A172 (cell line): ENCODE measurements at regions not wholly inside any gene's neighbourhood (a gene's known extent, or its start where the extent isn't known, plus 50 kb on each side); places are given as distances from the start of the nearest gene placed in this dataset.
A peak's percentile ranks its signal among the peaks of the same experiment; 100 is the strongest.
"Not testable (repeated sequence)": the region's sequence is repeated elsewhere in the genome, so short reads cannot be mapped to it uniquely, and the experiment has no call there.

Experiments used
- DNase-seq: peaks from one replicate; pipeline ENCODE4 v3.0.0-alpha.2; 2015; ENCODE audit warnings: low spot score

DNA sequence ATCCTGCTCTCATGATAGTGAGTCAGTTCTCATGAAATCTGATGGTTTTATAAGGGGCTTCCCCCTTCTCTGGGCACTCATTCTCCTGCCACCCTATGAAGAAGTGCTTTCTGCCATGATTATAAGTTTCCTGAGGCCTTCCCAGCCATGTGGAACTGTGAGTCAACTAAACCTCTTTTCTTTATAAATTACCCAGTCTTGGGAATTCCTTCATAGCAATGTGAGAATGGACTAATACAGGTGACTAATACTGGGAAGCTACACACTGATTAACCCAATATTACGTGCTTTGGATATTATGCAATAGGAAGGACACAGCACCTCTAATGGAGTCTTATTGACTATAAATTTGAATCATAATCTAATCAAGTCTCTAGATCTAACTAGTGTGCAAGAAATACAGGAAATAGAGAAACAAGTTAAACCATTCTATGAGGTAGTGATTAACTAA lies 107.2 kb upstream of the ETAA1 start:
- peak; percentile 86 for DNase-seq

DNA sequence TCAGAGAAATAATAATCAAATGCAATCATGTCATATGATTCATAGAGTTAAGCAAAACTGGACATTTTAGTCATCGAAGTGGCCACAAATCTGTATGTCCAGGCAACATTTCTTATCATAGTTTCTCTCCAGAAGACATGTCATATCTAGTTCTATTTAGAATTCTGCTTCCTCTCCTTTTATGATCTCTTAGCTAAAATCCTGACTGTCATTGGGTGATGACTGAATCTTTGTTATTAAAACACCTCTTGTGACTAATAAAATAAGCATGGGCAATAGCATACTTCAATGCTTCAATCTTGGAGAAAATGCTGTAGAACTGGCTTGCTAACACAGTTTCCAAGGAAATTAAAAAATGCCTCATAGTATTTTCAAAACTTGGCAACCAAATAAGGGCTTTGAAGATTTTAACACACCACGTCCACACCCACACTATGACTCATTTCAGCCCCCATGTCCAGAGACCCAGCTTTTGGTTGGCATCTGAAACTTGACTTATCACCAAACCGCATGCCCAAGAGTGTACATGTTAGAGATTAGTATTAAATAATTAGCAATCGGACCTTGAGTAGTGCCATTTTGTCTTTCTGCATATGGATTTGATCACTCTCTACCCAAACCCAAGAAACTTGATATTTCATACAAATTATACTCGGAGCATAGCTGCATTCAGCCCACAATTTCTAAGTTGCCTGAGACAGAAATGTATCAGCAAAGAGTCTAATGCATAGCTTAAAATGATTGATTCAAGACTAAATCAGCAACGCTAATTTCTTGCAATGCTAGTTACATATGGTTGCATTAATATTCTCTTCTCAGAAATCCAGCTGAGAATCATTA lies 106.5 kb upstream of the ETAA1 start:
- peak; percentile 89 for DNase-seq

DNA sequence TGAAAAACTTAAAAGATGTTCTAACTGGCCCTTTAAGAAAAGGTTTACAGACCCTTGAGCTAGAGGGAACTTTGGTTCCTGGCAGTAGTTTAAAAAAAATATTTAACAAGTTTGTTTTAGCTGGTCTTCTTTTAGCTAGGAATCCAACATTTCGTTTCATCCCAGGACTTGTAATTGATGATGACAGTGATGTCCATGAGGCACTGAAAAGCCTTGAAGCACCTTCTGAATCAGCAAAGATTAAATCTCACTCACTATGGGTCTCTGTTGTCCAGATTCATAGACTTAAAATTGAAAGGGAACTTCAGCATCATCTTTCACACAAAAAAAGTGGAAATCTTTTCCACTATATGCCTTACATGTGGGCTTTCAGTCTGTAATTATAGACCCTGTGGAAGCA lies 102.9 kb upstream of the ETAA1 start:
- DNase-seq, result no peak

DNA sequence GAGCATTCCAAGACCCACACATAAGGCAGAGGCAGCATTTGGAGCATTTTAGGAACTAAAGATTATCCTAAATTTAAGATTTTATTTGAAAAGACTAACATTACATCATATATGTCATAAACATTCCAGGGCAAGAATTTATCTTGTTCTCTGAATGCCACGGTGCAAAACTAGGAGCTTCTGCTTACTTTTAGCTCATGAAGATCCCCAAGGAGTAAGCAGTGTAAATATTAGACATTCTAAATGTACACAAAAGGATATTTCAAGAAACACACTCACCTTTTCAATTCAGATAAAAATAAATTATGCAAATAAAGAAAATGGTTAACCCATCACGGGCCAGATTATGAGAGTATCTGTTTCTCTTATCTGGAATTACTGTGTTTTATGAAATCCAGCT lies 101.7 kb upstream of the ETAA1 start:
- DNase-seq, result no peak

DNA sequence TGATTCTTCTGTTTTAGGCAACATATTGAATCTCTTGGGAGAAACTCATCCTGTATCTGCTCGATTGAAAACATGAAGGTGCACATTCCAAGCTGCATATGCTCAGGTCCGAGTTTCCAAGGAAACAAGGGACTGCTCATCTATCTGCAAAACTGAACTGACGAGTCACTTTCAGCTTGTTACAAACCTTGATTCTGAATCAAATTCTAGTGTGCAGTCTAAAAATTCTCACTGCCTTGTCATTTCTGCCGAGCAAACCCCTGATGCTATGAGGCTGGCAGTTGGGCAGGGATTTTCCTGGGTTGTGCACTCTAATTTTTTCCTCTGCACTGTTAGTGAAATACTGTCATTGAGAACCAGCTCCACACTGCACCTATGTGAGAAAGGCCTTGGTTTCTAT lies 101.3 kb upstream of the ETAA1 start:
- no peak for DNase-seq

DNA sequence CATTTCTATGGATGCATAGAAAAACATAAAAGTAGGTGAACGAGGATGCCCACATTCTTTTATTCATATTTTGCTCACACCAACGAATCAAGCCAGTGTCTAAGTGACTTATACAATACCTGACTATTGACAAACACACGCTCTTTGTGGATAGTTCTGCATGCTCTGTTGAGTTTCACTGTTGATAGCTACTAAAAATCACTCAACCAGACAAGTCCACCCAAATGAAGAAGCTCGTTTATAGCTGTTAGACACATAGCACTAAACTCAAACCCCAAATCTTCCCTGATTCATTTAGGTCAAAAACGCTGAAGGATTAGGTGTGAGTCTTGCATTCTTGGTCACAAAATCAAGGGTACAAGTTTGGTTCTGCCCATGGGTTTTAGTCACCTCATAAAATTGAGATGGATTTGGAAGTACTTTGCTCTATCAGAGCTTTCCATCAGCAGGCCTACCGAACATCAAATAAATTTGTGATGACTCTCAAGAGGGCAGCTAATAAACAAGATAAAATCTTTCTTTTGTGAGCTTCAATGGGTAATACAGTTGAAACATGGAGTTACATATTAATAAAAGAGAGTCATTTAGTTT lies 92.7 kb upstream of the ETAA1 start:
- DNase-seq, result no peak

DNA sequence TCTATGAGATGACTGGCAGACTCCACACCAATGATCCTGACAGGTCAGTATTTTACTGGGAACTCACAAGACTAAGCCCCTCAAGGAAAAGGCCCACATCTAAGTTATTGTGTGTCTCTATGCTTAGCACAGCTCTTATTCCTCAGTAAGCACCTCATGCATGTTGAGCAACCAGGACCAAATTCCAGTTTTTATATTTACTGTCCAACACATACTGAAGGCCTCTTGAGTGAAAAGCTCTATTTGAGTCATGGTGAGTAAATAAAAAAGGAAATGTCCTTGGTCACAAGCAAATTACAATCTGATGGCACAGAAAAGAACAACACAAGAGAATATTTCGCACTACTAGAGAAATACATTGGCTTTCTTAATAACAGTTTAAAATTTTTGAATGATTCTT lies 87.9 kb upstream of the ETAA1 start:
- DNase-seq, result peak; percentile 22

DNA sequence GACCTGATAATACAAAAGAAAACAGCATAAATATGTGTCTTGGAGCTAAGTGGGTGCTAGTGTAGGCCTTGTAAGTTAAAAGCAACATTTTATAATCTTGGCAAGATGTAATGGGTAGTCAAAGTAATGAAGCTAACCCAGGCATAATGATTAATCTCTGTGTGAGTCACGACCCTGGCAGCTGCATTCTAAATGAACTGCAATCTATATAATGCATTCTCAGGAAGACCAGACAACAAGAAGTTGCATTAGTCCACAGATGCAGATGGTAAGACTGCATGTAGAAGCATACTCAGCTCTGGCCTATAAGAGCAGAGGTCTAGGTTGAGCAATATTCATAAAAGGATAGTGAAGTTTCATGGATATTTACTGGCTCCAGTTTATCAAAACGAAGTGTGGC lies 85.6 kb upstream of the ETAA1 start:
- DNase-seq, result peak; percentile 93

DNA sequence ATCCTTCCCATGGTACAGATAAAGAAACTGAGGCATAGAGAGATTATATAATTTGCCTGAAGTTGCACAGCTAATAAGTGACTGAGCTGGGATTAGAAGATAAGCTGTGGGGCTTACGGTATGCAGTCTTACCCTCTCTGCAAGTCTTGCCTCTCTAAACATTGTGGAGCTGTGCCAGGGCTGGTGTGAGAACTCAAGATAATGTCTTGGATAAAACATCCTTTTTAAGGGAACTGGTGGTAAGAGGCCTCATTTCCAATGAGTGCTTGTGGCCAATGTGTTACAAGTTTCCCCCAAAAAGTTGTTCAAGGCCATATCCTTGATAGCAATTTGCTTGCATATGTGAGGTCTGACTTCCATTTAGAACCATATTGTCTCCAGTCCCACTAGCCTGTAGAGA lies 84.3 kb upstream of the ETAA1 start:
- no peak for DNase-seq

DNA sequence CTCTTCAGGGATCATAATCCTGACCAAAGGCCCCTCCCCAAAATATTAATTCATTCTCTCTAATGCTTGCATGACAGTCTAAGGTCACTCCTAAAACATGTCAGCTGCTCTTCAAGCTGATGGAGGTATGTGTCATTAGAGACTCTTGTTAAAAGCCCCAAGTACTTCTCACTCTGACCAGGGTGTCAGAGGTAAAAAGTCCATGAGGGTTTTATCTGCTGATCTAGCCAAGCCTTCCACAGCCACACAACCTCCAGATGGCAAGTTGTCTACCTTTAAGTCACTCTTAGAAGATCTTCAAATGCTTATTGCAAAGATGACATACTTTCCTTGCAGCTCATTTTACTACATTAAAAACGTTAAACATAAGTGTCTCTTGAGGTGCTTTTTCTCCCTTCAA lies 83.6 kb upstream of the ETAA1 start:
- no peak for DNase-seq

DNA sequence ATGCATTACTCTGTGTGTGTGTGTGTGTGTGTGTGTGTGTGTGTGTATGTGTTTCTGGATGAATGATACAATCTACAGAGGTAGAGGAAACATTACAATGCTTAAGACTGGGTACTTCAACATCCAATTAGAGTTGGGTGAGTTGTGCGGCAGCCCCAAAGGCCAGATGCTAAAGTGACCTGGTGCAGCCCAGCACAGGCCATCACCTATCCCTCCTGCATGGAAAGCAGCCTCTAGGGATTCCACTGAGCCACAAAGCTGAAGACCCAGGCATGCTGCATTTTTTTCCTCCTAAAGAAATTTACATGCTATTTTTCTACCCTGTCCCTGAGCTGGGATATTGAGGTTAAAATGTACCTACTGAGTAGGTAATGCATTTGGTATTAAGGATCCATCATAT lies 79.1 kb upstream of the ETAA1 start:
- no peak for DNase-seq

DNA sequence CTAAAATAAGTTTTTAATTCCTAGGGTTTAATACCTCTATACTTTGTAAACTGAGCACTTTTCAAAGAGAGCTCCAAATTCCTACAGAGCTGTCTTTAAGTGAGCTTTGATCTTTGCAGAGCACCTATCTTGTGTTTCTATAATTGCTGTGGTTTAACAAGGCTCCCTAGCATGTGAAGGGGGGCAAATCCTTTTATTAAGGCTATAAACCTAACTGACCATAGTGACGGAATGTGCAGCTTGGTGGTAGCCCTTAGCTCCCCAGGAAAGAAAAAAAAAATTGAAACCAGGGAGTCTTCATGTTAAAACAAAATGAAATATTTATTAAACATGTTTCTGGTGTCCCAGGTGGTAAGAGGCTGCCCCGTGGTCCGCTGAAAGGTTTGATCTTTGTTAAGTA lies 78.6 kb upstream of the ETAA1 start:
- no peak for DNase-seq

DNA sequence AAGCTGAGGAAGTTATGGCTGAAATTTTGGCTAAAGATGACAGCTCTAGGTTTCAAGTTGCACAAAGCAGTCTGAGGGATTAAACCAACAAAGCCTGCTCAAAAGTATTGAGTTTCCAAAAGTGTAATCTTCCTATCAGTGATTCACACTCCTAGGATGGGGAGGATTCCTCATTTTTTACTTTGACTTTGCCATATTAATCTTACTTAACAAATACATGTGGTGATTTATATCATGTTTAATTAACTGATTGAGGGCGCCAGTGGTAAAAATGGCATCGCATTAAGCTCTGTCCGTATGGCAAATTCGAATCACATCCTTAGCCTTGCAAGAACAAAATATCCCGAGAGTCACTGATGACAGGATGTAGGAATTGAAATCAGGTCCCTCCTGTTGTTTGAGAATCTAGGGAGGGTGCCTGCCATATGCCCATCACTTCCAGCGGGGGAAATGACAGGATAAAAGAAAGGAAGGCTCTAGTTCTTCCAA lies 78.1 kb upstream of the ETAA1 start:
- peak; percentile 77 for DNase-seq

DNA sequence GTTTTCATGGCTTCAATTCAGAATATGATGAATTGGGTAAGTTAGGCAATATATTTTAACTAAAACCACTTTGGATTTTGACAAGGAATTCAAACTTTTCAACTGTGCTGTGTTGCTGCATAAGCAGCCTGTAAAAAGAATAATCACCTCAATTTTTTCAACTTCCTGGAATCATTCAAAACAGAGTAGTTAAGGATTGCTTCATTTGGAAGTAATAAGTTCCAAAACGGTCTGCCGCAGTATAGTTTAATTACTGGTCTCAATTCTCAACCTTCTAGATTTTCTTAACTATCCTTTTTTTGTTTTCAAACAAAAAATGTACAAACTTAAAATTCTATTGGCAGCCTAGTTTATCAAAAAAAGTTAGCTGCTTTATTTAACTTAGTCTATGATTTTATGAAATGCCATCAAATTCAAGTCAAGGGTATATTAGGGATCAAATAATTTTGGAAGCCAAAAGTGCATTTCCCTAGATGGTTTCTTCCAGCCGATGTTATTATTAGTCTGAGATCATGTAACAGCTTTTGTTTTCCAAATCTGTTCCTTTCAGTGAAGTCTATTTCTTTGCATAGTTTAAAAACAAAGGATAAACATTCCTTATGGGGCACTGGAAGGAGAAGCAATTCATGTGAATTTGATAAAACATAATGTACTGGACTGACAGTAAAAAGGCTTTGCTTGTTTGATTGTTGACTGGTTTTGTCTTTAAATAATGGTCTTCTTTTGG lies 76.1 kb upstream of the ETAA1 start:
- no peak for DNase-seq

DNA sequence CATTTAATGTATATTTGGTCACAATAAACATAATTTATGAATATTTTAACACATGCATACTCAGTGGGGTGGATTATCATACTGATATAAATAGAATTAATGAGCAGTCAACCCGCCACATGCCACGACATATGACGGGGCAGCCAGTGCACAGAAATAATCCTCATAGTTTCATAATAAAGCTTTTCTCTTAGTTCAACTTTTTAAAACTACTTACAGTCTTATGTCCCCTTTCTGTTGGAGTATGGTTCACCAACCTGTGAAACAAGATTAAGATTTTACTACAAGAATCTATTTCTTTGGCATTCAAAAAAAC lies 75.6 kb upstream of the ETAA1 start:
- no peak for DNase-seq

DNA sequence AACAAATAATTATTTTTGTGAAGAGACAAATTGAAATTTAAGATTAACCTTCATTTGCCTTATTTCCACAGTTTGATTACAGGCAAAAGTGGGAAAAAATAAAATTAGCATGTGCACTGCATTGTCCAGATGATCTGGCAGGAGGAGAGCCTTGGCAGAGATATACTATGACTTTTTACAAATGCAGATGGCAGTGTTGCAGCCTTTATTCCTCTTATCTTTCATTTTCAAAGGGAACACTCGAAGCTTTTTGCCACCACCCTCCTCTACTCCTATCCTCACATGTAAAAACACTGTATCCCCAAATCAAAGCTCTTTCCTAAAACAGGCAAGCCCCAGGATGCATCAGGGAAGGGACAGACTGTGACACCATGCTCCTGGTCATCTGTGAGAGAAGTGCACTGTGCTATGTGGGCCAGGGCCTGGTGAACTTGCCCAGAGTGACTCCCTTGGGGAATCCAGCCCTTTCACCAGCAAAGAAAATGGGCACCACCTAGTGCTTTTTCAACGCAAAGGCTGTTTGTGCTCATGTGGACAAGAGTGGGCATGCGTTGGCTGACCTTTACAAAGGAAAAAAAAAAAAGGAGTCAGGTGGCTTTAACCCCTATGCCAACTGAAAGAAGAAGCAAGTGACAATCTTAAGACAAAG lies 74.7 kb upstream of the ETAA1 start:
- peak; percentile 88 for DNase-seq

DNA sequence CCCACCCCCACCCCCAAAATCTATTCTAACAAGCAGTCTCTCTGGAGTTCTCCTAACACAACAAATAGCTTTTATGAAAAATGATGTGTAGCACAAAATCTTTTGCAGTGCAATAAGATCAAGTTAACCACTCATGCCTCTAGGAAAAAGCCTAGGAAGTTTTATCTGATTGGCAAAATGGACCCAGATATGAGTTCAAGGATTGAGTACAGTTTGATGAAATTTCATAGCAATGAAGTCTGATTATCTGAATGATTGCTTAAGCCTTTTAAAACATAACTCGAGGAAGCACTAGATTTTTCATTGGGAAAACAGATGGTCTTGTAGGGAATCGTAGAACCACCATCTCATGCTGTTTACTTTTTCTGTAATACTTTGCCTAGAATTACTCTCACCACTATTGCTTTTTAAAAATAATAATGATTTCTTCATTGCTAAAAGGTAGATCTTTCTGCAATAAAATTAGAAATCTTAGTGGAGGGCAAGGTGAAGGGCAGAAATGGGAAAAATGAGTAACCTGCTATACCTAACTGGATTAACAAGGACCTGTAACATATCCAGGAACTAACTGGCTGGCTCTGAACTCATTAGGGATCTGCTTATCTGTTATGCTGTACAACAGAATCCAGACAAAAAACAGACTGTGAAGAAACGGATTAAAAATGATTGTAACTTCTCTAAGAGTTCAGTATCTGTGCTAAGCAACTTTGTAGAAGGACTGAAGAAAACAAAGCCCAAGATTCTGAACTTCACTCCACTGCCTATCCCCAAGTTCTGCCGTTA lies 73.7 kb upstream of the ETAA1 start:
- no peak for DNase-seq

DNA sequence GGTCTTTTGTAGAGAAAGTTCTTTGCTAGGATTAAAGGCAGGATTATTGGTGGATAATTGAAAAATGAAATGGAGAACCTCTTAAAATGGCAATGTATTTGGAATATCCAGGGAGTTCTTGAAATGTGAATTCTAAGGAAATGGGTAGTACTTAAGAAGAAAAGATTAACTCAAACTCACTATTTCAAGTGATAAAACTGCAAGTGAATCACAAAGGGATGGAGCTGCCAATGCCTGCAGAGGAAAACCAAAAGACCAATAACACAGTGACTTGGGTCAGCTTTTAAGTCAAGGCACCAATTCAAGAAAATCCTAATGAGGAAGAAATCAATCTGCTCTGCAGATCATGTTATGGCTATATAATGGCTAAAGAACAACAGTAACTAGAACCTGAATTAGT lies 67.6 kb upstream of the ETAA1 start:
- DNase-seq, result no peak

DNA sequence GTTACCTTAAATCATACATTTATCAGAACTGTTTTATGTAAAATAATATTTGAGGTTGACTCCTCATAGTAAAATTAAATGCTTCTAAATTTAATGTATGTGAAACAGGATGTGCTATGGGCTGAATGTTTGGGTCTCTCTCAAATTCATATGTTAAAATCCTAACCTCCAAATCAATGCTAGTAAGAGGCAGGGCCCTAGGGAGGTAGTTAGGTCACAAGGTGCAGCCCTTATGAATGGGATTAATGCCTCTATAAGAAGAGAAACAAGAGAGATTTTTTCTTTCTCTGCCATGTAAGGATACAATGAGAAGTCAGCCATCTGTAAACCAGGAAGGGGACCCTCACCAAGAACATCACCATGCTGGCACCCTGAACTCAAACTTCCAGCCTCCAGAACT lies 67.2 kb upstream of the ETAA1 start:
- DNase-seq, result no peak

DNA sequence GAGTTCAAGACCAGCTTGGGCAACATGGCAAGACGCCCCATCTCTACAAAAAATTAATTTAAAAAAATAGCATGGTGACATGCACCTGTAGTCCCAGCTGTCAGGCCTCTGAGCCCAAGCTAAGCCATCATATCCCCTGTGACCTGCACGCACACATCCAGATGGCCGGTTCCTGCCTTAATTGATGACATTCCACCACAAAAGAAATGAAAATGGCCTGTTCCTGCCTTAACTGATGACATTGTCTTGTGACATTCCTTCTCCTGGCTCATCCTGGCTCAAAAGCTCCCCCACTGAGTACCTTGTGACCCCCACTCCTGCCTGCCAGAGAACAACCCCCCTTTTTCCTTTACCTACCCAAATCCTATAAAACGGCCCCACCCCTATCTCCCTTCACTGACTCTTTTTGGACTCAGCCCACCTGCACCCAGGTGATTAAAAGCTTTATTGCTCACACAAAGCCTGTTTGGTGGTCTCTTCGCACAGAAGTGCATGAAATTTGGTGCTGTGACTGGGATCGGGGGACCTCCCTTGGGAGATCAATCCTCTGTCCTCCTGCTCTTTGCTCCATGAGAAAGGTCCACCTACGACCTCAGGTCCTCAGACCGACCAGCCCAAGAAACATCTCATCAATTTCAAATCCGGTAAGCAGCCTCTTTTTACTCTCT lies 65.6 kb upstream of the ETAA1 start:
- not testable (repeated sequence) for DNase-seq

DNA sequence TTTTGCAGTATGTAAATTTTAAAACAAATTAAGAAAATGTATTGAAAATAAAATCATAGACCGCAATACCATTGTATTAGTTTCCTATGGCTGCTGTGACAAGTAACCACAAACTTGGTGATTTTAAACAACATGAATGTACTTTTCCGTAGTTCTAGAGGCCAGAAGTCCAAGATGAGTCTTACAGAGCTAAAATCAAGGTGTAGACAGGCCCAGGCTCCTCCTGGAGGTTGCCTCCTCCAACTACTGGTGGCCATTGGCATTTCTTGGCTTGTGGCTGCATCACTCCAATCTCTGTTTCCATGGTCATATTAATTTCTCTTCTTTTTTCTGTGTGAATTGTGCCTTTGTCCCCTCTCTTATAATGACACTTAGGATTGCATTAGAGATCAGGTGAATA lies 59.2 kb upstream of the ETAA1 start:
- no peak for DNase-seq
